ENCODE measurements at regions not wholly inside any gene's neighbourhood (a gene's known extent, or its start where the extent isn't known, plus 50 kb on each side); places are given as distances from the start of the nearest gene placed in this dataset.
"Not testable (repeated sequence)": the region's sequence is repeated elsewhere in the genome, so short reads cannot be mapped to it uniquely, and the experiment has no call there.

DNA sequence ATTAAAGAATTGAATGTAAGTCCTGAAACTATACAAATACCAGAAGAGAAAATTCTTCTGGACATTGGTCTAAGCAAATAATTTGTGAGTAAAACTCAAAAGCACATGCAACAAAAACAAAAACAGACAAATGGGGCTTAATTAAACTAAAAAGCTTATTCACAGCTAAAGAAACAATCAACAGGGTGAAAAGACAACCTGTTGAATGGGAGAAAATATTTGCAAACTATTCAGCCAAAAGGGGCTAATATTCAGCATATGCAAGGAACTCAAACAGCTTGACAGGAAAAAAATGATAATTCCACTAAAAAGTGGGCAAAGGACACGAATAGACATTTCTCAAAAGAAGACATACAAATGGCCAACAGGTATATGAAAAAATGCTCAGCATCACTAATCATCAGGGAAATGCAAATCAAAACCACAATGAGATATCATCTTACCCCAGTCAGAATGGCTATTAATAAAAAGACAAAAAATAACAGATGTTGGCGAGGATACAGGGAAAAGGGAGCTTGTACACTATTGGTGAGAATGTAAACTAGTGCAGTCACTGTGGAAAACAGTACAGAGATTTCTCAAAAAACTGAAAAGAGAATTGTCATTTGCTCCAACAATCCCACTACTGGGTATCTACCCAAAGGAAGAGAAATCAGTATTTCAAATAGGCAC lies 177.5 kb upstream of the RTL1 start:
- no peak for DNase-seq (ENCODE audit: low read depth in 2 of 2)

DNA sequence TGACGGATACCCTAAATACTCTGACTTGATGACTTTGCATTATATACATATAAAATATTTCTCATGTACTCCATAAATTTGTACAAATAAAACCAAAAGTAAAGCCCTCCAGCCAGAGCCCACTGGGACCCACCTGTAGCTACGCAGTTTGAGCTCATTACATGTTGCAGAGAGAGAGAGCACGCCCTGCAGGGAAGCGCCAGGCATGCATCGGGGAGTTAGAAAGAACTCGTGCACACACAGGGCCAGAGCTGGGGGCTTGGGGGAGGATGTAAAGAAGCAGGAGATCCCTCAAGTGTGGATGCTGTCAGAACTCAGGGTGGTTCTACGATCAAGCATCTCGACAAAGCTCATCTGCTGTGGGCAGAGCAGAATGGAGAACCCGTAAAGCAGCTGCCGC lies 178.5 kb upstream of the RTL1 start:
- no peak for DNase-seq (ENCODE audit: low read depth in 2 of 2)

DNA sequence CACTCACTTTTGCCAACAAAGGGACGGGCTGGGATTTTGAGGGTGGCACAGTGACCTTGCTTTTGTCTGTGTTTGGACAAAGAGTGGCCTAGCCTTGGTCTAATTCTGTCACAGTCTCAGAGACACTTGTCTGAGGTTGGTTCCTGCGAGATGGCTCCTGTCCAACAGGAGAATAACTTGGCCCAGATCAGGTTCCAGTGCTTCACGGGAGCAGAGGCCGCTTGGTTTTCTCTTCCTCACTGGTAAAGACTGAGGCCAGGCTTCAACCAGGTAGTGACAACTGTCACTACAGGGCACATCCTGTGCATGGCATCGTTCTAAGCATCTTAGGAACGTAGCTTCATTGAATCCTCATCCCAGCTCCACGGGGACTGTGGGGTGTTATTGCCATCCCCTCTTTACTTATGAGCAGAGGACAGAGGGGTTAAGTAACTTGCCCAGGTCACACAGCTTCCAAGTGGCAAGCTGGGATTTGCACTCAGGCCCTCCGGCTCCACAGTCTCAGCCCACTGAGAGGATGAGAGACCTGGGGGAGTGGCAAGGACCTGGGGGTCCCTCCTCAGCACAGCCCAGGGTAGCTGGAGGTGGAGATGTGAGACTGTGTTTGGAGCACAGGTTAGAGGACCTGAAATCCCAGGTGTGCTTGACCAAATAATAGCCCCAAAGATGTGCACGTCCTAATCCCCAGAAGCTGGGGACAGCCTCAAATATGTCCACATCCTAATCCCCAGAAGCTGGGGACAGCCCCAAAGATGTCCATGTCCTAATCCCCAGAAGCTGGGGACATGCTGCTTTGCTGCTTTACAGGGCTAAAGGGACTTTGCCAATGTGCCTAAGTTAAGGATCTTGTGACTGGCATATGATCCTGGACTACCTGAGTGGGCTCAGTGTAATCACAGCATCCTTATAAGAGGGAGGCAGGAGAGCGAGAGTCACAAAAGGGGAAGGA lies 179.2 kb upstream of the RTL1 start:
- no peak for DNase-seq (ENCODE audit: low read depth in 2 of 2)

DNA sequence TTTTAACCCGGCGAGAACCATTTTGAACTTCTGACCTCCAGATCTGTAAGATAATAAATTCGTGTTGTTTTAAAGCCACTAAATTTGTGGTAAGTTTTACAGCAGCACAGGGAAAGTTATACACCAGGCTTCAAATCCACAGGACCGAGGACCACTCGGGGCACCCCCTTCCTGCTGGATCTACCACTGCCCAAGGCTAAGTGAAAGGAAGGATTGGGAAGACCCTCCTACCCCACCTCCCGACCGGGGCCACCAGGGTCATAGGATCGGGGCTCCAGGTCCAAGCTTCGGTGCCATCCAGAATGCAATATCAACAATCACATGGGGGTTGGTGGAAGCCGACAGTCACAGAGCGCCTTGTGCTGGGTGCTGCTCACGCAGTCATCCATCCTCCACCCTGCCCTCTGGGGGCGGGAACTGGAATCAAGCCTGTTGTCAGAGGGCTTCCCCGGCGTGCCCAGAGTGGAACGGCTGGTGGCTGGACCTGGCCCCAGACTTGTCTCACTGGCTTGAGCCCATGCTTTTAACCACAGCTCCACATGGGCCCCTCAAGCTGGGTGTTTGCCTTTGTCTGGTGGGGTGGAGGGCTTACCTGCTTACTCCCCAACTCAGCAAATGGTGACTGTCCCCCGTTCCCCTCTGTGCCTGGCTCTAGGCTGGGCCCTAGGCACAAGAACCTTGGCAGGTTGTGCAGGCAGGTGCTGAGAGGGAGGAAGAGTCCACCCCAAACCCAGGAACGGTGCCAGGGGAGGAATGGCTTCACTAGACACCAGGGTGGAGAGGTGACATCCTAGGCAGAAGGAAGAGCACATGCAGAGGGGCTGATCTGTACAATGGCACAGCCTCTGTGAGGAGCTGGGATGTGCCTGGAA lies 180.3 kb upstream of the RTL1 start:
- DNase-seq (ENCODE audit: low read depth in 2 of 2): no peak

DNA sequence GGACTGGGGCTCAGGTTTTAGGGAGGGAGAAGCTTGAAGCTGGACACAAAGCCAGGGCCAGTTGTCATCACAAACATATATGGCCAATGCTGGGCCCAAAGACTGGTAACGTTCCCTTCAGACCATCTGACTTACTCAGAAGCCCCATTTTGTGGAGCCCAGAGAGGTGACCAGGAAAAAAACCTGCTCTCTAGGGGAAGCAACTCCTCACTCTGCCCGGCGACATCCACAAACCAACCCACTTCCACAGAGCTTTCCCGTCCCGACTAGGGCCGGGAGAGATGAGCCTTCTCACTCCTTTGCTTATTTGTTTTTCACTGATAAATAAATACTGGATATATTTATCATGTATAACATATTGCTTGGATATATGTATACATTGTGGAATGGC lies 180.9 kb upstream of the RTL1 start:
- no peak for DNase-seq (ENCODE audit: low read depth in 2 of 2)

DNA sequence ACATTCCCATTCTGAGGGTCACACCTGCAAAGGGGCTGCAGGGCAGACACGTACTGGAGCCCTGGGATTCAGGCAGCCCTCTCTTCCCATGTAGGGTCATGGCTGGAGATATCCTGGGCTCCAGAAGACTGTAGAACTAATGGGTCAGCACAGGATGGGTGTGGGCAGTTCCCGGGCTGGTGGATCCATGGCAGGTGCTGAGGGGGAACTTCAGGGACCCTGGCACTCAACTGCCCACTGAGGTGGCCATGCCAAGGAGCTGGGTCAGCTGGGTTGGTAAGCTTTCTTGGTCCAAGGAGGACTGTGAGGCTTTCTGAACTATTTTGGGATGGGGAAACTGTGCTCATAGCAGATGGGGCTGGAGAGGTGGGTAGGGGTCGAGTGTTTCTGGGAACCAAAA lies 183.4 kb upstream of the RTL1 start:
- no peak for DNase-seq (ENCODE audit: low read depth in 2 of 2)

DNA sequence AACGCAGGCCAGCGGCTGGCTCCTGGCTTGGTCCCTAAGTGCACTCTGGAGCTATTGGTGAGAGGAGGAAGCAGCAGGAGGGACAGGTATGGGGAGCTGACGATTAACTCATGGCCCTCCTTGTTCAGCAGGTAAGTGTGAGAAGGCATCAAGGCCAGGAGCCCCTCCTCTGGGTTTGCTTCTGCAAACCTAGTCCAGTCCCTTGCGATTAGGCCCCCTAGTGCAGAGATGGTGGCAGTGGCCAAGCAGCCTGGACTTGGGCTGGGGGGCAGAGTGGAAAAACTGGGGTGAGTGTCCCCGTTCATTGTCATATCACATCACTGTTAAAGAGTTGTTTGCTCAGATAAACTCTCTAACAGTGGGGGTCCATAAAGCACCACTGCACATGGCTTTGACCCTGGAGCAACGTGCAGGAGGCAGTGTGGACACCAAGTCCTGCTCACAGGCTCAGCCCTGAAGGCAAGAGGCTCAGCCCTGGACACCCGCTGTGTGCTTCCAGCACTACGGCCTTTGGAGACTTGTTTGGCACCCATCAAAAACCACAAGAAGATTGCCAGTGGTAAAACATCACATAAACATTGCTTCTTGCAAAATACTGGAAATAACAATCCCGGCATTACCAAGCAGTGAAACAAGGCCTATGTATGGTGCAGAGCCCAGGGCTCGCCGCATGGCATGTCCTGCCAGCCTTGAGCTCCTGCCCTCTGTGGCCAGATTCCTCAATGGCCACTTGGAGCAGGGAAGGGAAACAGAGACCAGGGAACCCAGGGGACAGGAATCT lies 184.3 kb upstream of the RTL1 start:
- DNase-seq (ENCODE audit: low read depth in 2 of 2): no peak

DNA sequence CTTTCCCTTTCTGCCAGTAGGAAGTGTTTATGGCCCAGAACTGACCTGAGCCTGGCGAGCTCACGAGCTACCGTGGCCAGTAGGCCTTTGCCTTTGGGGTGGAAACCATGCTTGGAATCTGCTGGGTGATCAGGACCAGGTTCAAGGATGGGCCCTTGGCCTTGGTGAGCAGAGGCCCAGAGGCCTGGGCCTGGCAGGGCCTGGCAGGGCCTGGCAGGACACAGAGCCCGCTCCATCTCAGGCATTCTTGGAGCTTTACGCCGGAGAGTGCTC lies 184.8 kb upstream of the RTL1 start:
- no peak for DNase-seq (ENCODE audit: low read depth in 2 of 2)

DNA sequence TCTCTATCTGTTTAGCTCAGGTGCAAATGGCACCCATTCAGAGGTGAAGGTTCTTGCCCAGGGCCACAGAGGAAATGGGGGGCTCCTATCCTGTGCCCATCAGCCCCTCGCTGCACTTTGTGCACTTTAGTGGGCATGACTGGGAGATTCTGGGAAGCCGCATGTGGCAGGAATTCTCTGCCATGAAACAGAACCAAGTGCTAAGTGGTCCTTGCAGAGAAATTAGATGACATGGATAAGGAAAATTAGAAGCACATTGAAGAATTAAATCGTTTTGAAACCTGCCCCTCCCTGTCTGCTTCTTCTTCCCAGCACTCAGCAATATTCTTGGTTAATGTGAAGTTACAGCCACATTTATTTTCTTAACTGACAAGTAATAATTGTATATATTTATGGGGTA lies 185.2 kb upstream of the RTL1 start:
- no peak for DNase-seq (ENCODE audit: low read depth in 2 of 2)

DNA sequence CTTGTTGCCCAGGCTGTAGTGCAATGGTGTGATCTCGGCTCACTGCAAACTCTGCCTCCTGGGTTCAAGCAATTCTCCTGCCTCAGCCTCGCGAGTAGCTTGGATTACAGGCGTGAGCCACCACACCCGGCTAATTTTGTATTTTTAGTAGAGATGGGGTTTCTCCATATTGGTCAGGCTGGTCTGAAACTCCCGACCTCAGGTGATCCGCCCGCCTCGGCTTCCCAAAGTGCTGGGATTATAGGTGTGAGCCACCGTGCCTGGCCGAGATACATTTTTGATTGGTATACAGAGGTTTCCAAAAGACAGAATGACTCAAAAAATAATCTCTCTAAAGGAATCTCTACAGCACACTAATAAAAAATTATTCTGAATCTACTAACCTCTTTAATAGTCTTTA lies 187.0 kb upstream of the RTL1 start:
- DNase-seq (ENCODE audit: low read depth in 2 of 2): not testable (repeated sequence)

DNA sequence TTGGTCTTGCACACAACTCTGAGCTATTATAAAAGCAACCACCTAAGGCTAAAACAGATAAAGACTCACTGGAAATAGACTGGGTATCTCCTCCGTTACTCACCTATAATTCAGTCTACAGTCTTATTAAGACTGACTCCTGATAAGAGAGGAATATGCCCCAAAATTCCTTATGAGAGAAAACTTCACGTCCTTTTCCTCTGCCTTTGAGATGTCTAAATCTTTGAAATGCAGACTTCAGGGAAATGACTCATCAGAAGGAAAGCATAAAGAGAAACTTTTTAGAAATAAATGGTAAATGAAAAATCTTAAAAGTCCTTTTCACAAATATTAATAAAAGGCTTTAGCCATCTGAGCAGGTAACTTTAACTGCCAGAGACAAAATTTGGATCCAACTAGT lies 187.5 kb upstream of the RTL1 start:
- no peak for DNase-seq (ENCODE audit: low read depth in 2 of 2)

DNA sequence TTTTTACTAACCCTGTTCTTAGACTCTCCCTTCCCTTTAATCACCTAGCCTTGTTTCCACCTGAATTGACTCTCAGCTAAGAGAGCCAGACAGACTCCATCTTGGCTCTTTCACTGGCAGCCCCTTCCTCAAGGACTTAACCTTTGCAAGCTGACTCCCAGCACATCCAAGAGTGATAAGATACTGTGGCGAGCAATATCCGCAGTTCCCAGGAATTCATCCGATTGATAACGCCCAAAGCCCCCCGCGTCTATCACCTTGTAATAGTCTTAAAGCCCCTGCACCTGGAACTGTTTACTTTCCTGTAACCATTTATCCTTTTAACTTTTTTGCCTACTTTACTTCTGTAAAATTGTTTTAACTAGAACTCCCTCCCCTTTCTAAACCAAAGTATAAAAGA lies 191.4 kb upstream of the RTL1 start:
- DNase-seq (ENCODE audit: low read depth in 2 of 2): not testable (repeated sequence)

DNA sequence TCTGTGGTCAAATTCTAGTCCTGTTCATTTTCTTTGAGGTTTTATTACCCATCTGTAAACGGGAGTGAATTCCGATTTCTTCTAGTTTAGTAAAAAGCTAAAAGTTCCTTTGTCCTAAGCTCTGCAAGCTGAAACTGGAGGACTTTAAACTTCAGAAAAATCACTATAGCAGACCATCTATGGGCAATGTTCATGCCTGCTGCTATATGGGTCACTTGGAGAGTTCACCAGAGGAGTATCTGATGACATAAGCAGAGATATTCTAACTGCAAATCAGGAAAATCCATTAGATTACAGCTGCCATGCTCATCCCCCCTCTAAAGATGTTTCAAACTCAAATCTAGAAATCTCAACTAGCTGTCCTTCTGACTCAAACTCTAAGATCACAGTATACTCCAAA lies 193.0 kb upstream of the RTL1 start:
- DNase-seq (ENCODE audit: low read depth in 2 of 2): no peak

DNA sequence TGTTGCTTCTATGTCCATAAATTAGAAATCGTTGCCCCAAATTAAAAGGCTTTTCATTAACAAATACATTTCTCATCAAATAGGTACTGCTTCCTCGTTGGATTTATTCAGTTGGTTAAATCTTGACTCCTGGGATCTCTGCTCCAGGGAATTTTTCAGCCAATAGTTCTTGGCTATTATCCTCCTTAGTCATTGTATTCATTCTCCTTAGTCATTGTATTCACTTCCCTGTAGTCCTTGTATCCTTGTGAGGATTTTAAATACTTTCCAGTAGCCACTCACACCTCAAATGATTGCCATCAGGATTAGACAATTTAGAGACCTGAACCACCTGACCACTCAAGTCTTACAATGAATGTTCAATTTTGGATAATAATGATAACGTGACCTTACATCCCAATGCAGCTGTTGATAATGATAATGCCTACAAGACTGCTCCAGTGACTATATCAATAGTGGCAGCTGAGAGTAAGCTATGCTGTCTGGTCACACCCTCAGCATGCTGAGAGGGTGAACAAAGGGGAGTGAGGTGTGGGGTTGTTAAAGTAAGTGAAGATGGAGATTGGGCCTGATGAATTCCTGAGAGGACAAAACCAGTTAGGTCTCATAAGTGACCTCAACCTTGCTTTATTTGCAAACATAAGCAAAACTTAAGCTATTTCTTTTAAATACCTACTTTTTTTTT lies 193.7 kb upstream of the RTL1 start:
- DNase-seq (ENCODE audit: low read depth in 2 of 2): no peak

DNA sequence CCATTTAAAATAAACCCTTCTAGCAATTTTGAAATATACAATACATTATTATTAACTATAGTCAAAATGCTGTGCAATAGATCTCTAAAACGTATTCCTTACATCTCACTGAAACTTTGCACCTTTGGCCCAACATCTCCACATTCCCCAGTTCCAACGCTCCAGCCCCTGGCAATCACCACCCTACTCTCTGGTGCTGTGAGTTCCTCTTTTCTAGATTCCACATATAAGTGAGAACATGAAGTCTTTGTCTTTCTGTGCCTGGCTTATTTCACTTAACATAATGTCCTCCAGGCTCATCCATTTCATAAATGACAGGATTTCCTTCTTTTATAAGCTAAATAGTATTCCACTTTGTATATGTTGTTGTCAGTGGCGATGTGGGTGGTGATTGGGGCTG lies 194.7 kb upstream of the RTL1 start:
- DNase-seq (ENCODE audit: low read depth in 2 of 2): no peak

DNA sequence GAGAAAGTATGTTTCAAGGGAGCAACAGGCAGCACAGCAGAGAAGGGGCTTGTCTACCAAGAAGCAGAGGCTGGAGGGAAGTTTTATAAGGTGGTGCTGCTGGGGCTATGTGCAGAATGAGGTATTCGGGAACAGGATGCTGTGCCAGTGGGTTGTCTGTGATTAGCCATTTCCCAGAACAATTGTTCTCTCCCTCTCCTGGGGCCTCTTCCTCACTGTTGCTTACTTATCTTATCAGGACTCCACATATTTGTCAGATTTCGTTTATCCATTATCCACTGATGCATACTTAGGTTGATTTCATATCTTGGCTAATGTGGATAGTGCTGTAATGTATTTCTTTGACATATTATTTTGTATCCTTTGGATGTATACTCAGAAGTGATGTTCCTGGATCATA lies 195.1 kb upstream of the RTL1 start:
- DNase-seq (ENCODE audit: low read depth in 2 of 2): no peak

DNA sequence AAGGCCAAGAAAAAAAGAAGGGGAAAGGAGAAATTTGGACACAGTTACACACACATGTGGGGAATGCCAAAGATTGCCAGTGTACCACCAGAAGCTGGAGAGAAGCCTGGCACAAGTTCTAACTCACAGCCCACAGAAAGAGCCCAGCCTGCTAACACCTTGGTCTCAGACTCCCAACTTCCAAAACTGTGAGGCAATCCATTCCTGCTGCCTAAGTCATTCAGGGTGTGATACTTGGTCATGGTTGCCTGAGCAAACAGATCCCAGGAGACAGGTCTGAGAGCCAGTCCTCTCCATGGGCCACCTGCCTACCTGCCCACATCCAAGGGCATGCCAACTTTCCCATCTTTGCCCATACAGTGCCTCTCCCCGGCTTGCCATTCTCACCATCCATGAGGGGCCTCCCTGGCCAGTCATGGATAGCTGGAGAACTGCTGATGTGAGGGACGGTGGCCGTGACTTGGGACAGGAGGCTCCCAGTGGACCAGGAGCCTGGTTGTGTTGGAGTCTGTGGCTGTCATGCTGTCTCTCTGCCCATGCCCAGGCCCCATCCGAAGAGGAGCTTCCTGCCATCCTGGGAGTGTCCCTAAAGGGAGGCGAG lies 198.0 kb upstream of the RTL1 start:
- DNase-seq (ENCODE audit: low read depth in 2 of 2): no peak

DNA sequence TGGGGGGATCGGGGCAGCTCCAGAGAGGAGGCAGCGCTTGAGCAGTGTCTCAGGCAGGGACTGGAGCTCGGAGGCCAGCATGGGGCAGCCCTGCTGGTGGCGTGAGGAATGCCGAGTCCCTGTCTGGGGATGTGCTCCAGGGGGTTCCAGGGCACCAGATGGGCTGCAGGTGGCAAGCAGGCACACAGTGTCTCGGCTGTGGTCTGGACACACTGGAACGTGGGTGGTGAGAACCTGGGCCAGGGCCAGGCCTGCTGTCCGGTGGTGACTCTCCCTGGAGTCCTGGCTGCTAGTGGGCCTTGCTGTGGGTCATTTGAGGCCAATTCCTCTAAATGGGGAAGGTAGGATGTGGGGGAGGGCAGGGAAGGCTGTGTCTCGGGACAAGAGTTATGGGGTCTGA lies 199.4 kb upstream of the RTL1 start:
- no peak for DNase-seq (ENCODE audit: low read depth in 2 of 2)

DNA sequence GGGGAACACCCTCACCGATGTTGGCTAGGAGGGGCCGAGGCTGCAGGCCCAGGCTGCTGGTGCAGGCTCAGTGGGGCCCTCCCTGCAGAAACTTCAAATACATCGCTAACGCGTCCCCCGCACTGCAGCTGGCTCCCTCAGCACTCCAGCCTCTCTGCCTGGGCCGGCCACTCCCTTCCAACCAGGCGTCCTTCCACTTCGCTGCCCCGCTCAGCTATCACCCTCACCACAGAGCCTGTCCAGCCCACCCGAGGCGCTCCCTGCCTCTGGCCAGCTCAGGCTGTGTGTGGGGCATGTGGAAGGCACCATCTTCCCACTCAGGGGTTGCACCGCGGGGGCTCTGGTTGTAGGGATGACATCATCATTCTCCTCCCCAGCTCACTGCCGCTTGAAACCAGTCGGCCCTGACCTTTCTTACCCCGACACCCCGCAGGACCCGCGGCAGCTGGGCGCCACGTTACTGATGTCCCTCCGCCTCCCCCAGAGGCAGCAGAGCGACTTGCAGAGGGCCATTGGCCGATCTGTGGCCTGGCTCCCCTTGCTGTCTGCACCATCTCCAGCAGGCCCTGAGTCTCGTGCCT lies 199.9 kb upstream of the RTL1 start:
- no peak for DNase-seq (ENCODE audit: low read depth in 2 of 2)

DNA sequence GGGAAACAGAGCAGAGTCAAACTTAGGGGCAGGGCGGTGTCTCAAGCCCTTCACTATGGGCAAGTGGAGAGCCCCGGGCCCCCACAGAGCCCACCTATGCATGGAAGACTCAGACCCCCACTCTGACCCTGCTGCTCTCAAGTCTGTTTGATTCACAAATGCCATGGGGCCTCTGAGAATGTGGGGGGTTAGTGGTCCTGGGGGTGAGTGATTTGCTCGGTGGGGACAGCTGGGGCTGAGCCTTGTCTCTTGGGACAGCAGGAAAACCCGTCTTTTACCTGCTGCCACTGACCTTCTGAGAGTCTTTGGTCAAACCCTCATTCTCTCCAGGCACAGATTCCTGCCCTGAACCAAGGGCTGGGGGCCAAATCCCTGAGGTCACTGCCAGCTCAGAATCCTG lies 201.0 kb upstream of the RTL1 start:
- no peak for DNase-seq (ENCODE audit: low read depth in 2 of 2)

DNA sequence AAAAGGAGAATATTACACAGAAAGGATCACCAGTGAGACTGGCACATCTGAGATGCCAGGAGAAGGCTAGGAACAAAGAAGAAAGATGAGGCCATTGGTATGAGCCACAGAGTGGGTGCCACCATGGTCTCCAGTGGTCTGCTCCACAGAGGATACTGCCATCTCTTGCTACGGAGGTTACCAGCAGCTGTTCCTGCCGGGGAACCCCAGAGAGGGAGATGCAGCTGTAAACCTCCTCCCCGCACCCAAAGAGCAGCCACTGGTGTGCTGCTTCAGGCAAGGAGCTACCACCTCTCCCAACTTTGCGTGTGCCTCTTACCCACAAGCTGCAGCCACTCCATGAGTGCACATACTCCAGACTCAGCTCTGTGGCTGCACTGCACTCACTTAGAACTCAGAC lies 201.5 kb upstream of the RTL1 start:
- DNase-seq (ENCODE audit: low read depth in 2 of 2): no peak
